ENCODE measurements at regions not wholly inside any gene's neighbourhood (a gene's known extent, or its start where the extent isn't known, plus 50 kb on each side); places are given as distances from the start of the nearest gene placed in this dataset.

- Histone ChIP-seq H3K4me2 (ENCODE audit: low read depth, low read length) (no peak overlapping the region), H3K9ac (ENCODE audit: low read depth, low read length) (no peak overlapping the region), H3K27ac (ENCODE audit: insufficient read depth, low read length) (no peak overlapping the region)
Observed at GRCh38 chr1:181151378-181152326, 63.2 kb downstream of the IER5 start.

More at GRCh38 chr1:181151378-181152326, 63.2 kb downstream of the IER5 start:
- no TSS peak for BruUV-seq (replicated peaks)
- Histone ChIP-seq H2AFZ (replicated peaks; ENCODE audit: low read length, poor library complexity) (no peak overlapping the region), H4K20me1 (ENCODE audit: insufficient read depth, low read length) (no peaks in the 10 kb centered on the region), H2BK20ac (ENCODE audit: low read depth, low read length) (no peak overlapping the region), H3K36me3 (ENCODE audit: control insufficient read depth, insufficient read depth, low read length) (no peaks in the 10 kb centered on the region), H3K4ac (ENCODE audit: low read depth, low read length) (peak overlapping the region; percentile 15; the same call in 1 of the 2 replicates), H3K14ac (replicated peaks; ENCODE audit: low read depth, low read length) (no peak overlapping the region), H3K4me1 (ENCODE audit: control insufficient read depth, insufficient read depth, low read length) (peaks cover 6% of the 10 kb centered on the region), H3K18ac (ENCODE audit: low read depth, low read length) (no peak overlapping the region), H4K8ac (ENCODE audit: low read depth in 2 of 2, low read length in 2 of 2) (0 out of 4 replicates have a peak overlapping the region, but pooled peaks of 1 of the 2 experiments have one; percentile 20), H2BK5ac (ENCODE audit: low read depth, low read length, poor library complexity, severe bottlenecking) (no peak overlapping the region), H2AK9ac (replicated peaks; ENCODE audit: low read depth, low read length, poor library complexity) (no peak overlapping the region), H3K79me1 (ENCODE audit: low read depth in 1 of 2, low read length in 2 of 2) (no peaks in the 10 kb centered on the region), H4K5ac (ENCODE audit: low read depth, low read length) (no peak overlapping the region), H3K56ac (ENCODE audit: extremely low read depth, insufficient read depth, low read length) (no peak overlapping the region), H4K91ac (ENCODE audit: insufficient read depth, low read depth, low read length) (no peak overlapping the region), H3K27me3 (ENCODE audit: control insufficient read depth, insufficient read depth, low read length) (no peaks in the 10 kb centered on the region), H3K4me3 (ENCODE audit: insufficient read depth, low read depth, low read length) (no peak overlapping the region), H2BK120ac (ENCODE audit: low read depth, low read length) (no peak overlapping the region; the same call in 1 of the 2 replicates), H2AK5ac (ENCODE audit: low read depth, low read length) (no peak overlapping the region), H3K23ac (ENCODE audit: low read depth, low read length) (peak overlapping the region; percentile 30; the same call in 1 of the 2 replicates), H3K9me3 (ENCODE audit: control insufficient read depth, insufficient read depth, low read length) (no peaks in the 10 kb centered on the region), H2BK15ac (ENCODE audit: low read depth, low read length) (no peak overlapping the region), H3K9me1 (ENCODE audit: insufficient read depth, low read length) (peaks cover 5% of the 10 kb centered on the region; the same call in 1 of the 2 replicates)
- ChIA-PET CTCF (interaction anchor here (0.6 to 4.4 kb wide), 4 partner anchors 9 to 265 kb away, joined by 3 to 24 read pairs (median 4); no protein-coding TSS in a partner anchor), POLR2A (ENCODE audit: unreplicated experiment) (interaction anchor here (0.6 kb wide), 4 partner anchors 17 to 164 kb away, joined by 3 to 7 read pairs (median 3); no protein-coding TSS in a partner anchor)
- 73% methylated on average over 6 of the region's 11 CpGs; no CpG with 5 or more reads in 1 of the 2 experiments for WGBS, 2 experiments (ENCODE audit: extremely low coverage in 2 of 2, insufficient read length in 1 of 2)
- DNase-seq (peak; percentile 51), ATAC-seq (ENCODE audit: low read depth) (peak; percentile 39)
- intact Hi-C loops (cut with micrococcal nuclease) = loop anchor here (5.0 kb wide), 1 partner anchor 519 kb away; the partner anchor contains the start of gene XPR1
- in situ Hi-C loops (cut with MboI; ENCODE audit: low sequenced_read_pairs) = loop anchor here (5.0 to 25.0 kb wide), 2 partner anchors 634 to 889 kb away; no protein-coding TSS in a partner anchor
- dilution Hi-C loops (cut with HindIII; ENCODE audit: low sequenced_read_pairs, unreplicated experiment) = no loop called here
- TF ChIP-seq CEBPB (IDR thresholded peaks at IDR 0.05; ENCODE audit: low read depth, low read length) (no peak), BHLHE40 (IDR thresholded peaks at IDR 0.05; ENCODE audit: low read depth, low read length) (peak; percentile 19; the same call in 1 of the 2 replicates), RAD21 (IDR thresholded peaks at IDR 0.05; ENCODE audit: low read length) (no peak), FOS (IDR thresholded peaks at IDR 0.05; ENCODE audit: low read depth, low read length) (peak; percentile 58; the same call in 1 of the 2 replicates), MAZ (IDR thresholded peaks at IDR 0.05; ENCODE audit: borderline replicate concordance, low read depth, low read length) (no peak), CHD1 (IDR thresholded peaks at IDR 0.05; ENCODE audit: low read depth, low read length) (no peak), RCOR1 (IDR thresholded peaks at IDR 0.05; ENCODE audit: insufficient replicate concordance, low read length) (no peak), RFX5 (IDR thresholded peaks at IDR 0.05; ENCODE audit: low read depth, low read length) (no peak), MAFK (IDR thresholded peaks at IDR 0.05; ENCODE audit: low read depth, low read length) (no peak)
- TF ChIP-seq, protein P1, sequence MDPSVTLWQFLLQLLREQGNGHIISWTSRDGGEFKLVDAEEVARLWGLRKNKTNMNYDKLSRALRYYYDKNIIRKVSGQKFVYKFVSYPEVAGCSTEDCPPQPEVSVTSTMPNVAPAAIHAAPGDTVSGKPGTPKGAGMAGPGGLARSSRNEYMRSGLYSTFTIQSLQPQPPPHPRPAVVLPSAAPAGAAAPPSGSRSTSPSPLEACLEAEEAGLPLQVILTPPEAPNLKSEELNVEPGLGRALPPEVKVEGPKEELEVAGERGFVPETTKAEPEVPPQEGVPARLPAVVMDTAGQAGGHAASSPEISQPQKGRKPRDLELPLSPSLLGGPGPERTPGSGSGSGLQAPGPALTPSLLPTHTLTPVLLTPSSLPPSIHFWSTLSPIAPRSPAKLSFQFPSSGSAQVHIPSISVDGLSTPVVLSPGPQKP (IDR thresholded peaks at IDR 0.05; ENCODE audit: borderline replicate concordance, low read depth, low read length) = no peak

All from IMR-90 (cell line).